NCI-H1930 (cell line): ENCODE measurements at regions not wholly inside any gene's neighbourhood (a gene's known extent, or its start where the extent isn't known, plus 50 kb on each side); places are given as distances from the start of the nearest gene placed in this dataset.

Experiments used
- DNase-seq, 2 experiments: peaks; one replicate each; lab custom pipeline; 2025; lab: John Stamatoyannopoulos, UW

DNA sequence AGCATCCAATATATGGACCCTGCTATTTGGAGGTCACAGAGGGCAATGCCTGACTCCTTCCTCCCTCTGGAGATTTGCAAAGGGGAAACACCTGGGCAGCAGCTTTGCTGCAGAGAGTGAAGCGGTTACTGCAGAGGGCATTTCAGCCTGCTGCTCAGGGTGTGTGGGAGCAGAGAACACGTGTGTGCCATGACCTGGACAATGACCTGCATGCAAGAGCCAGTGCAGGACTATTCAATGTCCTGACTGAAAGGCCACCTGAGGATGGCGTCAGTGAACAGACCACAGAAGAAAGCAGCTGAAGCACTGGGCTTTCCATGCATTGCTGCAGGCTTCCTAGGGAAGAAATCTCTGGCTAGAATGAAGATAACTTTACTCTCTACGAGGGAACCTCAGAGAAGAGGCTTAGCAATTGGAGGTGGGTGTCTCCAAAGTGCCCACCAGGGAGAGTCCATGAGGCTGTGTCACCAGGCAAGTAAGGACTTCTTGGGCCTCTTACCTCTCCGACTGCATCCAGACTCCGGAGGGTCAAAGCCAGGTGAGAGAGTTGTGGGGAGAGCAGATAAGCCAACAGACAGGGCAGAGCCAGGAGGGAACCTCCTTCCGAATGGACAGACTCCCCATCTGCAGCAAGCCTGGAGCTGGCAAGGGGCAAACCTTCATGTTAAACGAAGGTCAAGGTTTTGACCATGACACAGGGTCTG is 52.9 kb upstream of the PMEPA1 start:
- DNase-seq, result no peak

DNA sequence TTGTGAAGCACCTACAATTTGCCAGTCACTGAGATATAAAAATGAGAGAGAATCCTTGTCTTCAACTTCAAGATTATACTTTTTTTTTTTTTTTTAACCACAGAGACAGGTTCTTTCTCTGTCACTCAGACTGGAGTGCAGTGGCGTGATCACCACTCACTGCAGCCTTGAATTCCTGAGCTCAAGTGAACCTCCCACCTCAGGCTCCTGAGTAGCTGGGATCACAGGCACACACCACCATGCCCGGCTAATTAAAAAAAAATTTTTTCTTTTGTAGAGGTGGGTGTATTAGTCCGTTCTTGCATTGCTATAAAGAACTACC is 51.6 kb upstream of the PMEPA1 start:
- no peak for DNase-seq

DNA sequence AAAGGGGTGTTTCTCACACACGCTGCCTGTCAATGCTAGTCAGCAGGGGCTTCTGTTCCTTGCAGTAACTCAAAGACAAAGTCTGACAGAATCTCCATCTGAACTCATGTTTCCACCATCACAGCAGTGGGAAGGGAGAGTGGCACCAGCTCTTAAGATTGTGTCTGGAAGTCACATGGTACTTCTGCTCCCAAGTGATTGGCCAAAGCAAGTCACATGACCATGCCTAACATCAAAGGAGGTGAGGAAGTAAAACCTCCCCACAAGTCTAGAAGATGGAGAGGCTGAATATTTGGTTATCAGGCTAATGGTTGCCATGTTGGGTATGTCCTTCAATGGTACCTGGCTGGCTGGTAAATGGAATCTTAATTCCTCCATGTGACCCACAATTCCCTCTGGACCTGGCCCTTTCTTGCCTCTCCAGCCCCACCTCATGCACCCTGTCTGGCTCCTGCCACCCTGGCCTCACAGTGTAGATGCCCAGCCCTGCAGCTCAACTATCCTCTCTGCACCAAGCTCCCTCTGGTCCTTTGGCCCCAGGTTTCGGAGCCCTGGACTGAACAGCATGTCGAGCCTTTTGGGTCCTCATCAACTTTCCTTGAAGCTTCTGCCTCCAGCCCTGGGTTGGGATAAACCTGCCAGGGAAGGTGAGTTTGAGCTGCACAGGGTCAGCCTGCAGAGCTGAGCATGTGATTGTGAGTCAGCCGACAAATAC is 51.0 kb upstream of the PMEPA1 start:
- no peak for DNase-seq

DNA sequence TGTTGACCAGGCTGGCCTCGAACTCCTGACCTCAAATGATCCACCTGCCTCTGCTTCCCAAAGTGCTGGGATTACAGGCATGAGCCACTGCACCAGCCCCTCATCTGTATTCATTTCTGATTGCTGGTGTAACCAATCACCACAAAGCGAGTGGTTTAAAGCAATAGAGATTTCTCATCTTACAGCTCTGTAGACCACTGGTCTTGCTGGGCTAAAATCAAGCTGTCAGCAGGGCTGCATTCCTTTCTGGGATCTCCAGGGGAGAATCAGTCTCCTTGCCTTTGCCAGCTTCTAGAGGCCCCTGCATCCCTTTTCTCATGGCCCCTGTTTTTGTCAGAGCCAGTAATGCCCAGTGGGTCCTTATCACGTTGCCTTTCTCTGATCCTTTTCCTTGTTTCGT is 49.9 kb upstream of the PMEPA1 start:
- no peak for DNase-seq
